Transverse colon (tissue), 4 donors: ENCODE measurements at regions not wholly inside any gene's neighbourhood (a gene's known extent, or its start where the extent isn't known, plus 50 kb on each side); places are given as distances from the start of the nearest gene placed in this dataset.

Source experiments
- POLR2AphosphoS5 ChIP-seq, 3 donors: sonication (generic); formaldehyde crosslinking; IDR thresholded peaks; one replicate each; pipeline ENCODE4 v1.6.1; 2016; ENCODE audit warnings: antibody characterized with exemption in 3 of 3
- TF ChIP-seq, protein P1 (sequence below), 5 experiments: fragments of 200-600 bp in 3 of 5; fragments of 450-650 bp in 2 of 5; sonication (generic) in 3 of 5; IDR thresholded peaks; 1 replicate in 2 of 5; 2 replicates in 3 of 5; pipeline ENCODE4 v1.5.1; 2016 to 2017; ENCODE audit warnings: antibody characterized with exemption in 5 of 5, inconsistent platforms in 3 of 5, mild to moderate bottlenecking in 2 of 5, moderate library complexity in 1 of 5

DNA sequence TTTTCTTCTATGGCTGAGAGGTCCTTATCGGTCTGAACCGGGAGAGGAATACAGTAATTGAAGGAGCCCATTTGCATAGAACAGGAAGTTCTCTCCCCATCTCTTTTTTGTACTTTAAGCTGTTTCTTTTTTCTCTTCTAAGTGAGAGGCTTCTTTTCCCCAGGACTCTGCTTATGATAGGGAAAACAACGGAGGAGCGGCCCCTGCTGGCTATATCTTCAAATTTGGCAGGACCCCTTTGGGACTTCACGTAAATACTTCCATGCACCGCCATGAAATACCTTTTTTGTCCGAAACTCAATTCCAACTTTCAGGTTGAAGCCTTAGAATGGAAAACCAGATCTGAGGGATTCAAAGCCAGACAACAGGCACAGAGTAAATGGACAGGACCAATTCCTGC, 1153.0 kb upstream of the INTU start:
- TF ChIP-seq POLR2AphosphoS5 (IDR thresholded peaks at IDR 0.05) = no peak
- TF ChIP-seq, protein P1, sequence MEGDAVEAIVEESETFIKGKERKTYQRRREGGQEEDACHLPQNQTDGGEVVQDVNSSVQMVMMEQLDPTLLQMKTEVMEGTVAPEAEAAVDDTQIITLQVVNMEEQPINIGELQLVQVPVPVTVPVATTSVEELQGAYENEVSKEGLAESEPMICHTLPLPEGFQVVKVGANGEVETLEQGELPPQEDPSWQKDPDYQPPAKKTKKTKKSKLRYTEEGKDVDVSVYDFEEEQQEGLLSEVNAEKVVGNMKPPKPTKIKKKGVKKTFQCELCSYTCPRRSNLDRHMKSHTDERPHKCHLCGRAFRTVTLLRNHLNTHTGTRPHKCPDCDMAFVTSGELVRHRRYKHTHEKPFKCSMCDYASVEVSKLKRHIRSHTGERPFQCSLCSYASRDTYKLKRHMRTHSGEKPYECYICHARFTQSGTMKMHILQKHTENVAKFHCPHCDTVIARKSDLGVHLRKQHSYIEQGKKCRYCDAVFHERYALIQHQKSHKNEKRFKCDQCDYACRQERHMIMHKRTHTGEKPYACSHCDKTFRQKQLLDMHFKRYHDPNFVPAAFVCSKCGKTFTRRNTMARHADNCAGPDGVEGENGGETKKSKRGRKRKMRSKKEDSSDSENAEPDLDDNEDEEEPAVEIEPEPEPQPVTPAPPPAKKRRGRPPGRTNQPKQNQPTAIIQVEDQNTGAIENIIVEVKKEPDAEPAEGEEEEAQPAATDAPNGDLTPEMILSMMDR (IDR thresholded peaks at IDR 0.05) = no peak
